Prostate gland (tissue), 2 donors: ENCODE measurements at regions not wholly inside any gene's neighbourhood (a gene's known extent, or its start where the extent isn't known, plus 50 kb on each side); places are given as distances from the start of the nearest gene placed in this dataset.

ENCODE experiments used
- POLR2A ChIP-seq: fragments of 450-650 bp; IDR thresholded peaks from one replicate; pipeline ENCODE4 v1.6.1; 2016; ENCODE audit warnings: antibody characterized with exemption, mild to moderate bottlenecking
- POLR2AphosphoS5 ChIP-seq: sonication (generic); formaldehyde crosslinking; IDR thresholded peaks from one replicate; pipeline ENCODE4 v1.6.1; 2017; ENCODE audit warnings: antibody characterized with exemption
- TF ChIP-seq, protein P1 (sequence below), 4 experiments: fragments of 200-600 bp in 2 of 4; fragments of 450-650 bp in 2 of 4; sonication (generic) in 2 of 4; IDR thresholded peaks; 1 replicate in 3 of 4; 2 replicates in 1 of 4; pipeline ENCODE4 v1.5.1; 2016 to 2019; ENCODE audit warnings: antibody characterized with exemption in 4 of 4, mild to moderate bottlenecking in 2 of 4, moderate library complexity in 2 of 4

- TF ChIP-seq, protein P1, sequence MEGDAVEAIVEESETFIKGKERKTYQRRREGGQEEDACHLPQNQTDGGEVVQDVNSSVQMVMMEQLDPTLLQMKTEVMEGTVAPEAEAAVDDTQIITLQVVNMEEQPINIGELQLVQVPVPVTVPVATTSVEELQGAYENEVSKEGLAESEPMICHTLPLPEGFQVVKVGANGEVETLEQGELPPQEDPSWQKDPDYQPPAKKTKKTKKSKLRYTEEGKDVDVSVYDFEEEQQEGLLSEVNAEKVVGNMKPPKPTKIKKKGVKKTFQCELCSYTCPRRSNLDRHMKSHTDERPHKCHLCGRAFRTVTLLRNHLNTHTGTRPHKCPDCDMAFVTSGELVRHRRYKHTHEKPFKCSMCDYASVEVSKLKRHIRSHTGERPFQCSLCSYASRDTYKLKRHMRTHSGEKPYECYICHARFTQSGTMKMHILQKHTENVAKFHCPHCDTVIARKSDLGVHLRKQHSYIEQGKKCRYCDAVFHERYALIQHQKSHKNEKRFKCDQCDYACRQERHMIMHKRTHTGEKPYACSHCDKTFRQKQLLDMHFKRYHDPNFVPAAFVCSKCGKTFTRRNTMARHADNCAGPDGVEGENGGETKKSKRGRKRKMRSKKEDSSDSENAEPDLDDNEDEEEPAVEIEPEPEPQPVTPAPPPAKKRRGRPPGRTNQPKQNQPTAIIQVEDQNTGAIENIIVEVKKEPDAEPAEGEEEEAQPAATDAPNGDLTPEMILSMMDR (IDR thresholded peaks at IDR 0.05), result no peak
- TF ChIP-seq POLR2AphosphoS5 (no peak), POLR2A (no peak)
These were observed 60.2 kb downstream of the CHRM3 start for GRCh38 chr1:239446611-239447010.
